GM19438 (cell line): ENCODE measurements at regions not wholly inside any gene's neighbourhood (a gene's known extent, or its start where the extent isn't known, plus 50 kb on each side); places are given as distances from the start of the nearest gene placed in this dataset.
"Not testable (repeated sequence)": the region's sequence is repeated elsewhere in the genome, so short reads cannot be mapped to it uniquely, and the experiment has no call there.

Experiments
- ATAC-seq: cut with Tn5 transposase; IDR thresholded peaks from one replicate; pipeline ENCODE4 v1.9.1; 2021; ENCODE audit warnings: low read depth; ENCODE audit not compliant: unreplicated experiment

GRCh38 chr5:110865400-110866094 lies 126.7 kb downstream of the SLC25A46 start:
- peak; percentile 64 for ATAC-seq

GRCh38 chr5:110869927-110870326 lies 131.1 kb downstream of the SLC25A46 start:
- ATAC-seq, result no peak

GRCh38 chr5:110872200-110872599 lies 133.4 kb downstream of the SLC25A46 start:
- no peak for ATAC-seq

- ATAC-seq, result no peak
Measured at GRCh38 chr5:110872963-110873362, 134.2 kb downstream of the SLC25A46 start.

- ATAC-seq, result no peak
Measured at GRCh38 chr5:110873773-110874437, 135.1 kb downstream of the SLC25A46 start.

- ATAC-seq, result not testable (repeated sequence)
Measured at GRCh38 chr5:110875115-110875514, 136.3 kb downstream of the SLC25A46 start.

- no peak for ATAC-seq
Measured at GRCh38 chr5:110878115-110878514, 139.3 kb downstream of the SLC25A46 start.

GRCh38 chr5:110879675-110880074 lies 140.9 kb downstream of the SLC25A46 start:
- peak; percentile 53 for ATAC-seq

GRCh38 chr5:110880413-110880812 lies 141.6 kb downstream of the SLC25A46 start:
- no peak for ATAC-seq

GRCh38 chr5:110884005-110884404 lies 145.2 kb downstream of the SLC25A46 start:
- ATAC-seq, result no peak

GRCh38 chr5:110887170-110887569 lies 148.4 kb downstream of the SLC25A46 start:
- ATAC-seq, result not testable (repeated sequence)

- ATAC-seq, result not testable (repeated sequence)
Measured at GRCh38 chr5:110893854-110894483, 155.2 kb downstream of the SLC25A46 start.

- ATAC-seq, result no peak
Measured at GRCh38 chr5:110894805-110895204, 156.0 kb downstream of the SLC25A46 start.

- no peak for ATAC-seq
Measured at GRCh38 chr5:110896901-110897300, 158.1 kb downstream of the SLC25A46 start.

- ATAC-seq, result peak; percentile 89
Measured at GRCh38 chr5:110899566-110900412, 161.0 kb downstream of the SLC25A46 start.

- ATAC-seq, result no peak
Measured at GRCh38 chr5:110900829-110901228, 162.0 kb downstream of the SLC25A46 start.

GRCh38 chr5:110903966-110904365 lies 165.2 kb downstream of the SLC25A46 start:
- no peak for ATAC-seq

- no peak for ATAC-seq
Measured at GRCh38 chr5:110908848-110909247, 162.7 kb upstream of the TSLP start.

- ATAC-seq, result no peak
Measured at GRCh38 chr5:110909415-110909814, 162.1 kb upstream of the TSLP start.

GRCh38 chr5:110909950-110910349 lies 161.6 kb upstream of the TSLP start:
- ATAC-seq, result no peak

- ATAC-seq, result no peak
Measured at GRCh38 chr5:110913221-110913620, 158.3 kb upstream of the TSLP start.
